PC-9 (cell line): ENCODE measurements at regions not wholly inside any gene's neighbourhood (a gene's known extent, or its start where the extent isn't known, plus 50 kb on each side); places are given as distances from the start of the nearest gene placed in this dataset.

Source experiments
- BruUV-seq: library from RNA; stranded (reverse); fragments of 400-500 nt; replicated peaks from 2 replicates; lab custom pipeline; 2021; lab: Mats Ljungman, UMichigan
- CTCF ChIA-PET: fragments of 300-600 bp; sonication (Branson Sonifier 250); formaldehyde crosslinking; loops from one replicate; lab custom pipeline; 2022; ENCODE audit warnings: antibody characterized with exemption; lab: Charles Lee
- POLR2A ChIA-PET: fragments of 300-600 bp; sonication (Branson Sonifier 250); formaldehyde crosslinking; loops from one replicate; lab custom pipeline; 2022; ENCODE audit warnings: antibody characterized with exemption; ENCODE audit not compliant: unreplicated experiment; lab: Charles Lee
- DNase-seq, 2 experiments: peaks; one replicate each; pipeline versions ENCODE4 v3.0.0 to v3.0.0-alpha.2; 2015 to 2022; ENCODE audit warnings: mixed read lengths in 1 of 2
- H2AFZ ChIP-seq: fragments of 200-600 bp; sonication (generic); 2 replicates; pipeline ENCODE4 v1.8.1; 2017; ENCODE audit warnings: antibody characterized with exemption
- H3F3A ChIP-seq: fragments of 200-600 bp; sonication (generic); 2 replicates; pipeline ENCODE4 v1.8.1; 2017; ENCODE audit warnings: antibody characterized with exemption, mild to moderate bottlenecking, low read depth; ENCODE audit not compliant: insufficient read depth
- H3K27ac ChIP-seq: fragments of 200-600 bp; sonication (generic); 2 replicates; pipeline ENCODE4 v1.6.1; 2016; ENCODE audit warnings: mixed run types
- H3K27me3 ChIP-seq: fragments of 200-600 bp; sonication (generic); 2 replicates; pipeline ENCODE4 v1.6.1; 2016; ENCODE audit warnings: low read depth, mixed run types; ENCODE audit not compliant: insufficient read depth
- H3K36me3 ChIP-seq: fragments of 200-600 bp; sonication (generic); 2 replicates; pipeline ENCODE4 v1.6.1; 2016; ENCODE audit warnings: low read depth, mixed run types
- H3K4me1 ChIP-seq: fragments of 200-600 bp; sonication (generic); replicated peaks from 2 replicates; pipeline ENCODE4 v1.6.1; 2016; ENCODE audit warnings: mixed run types; ENCODE audit not compliant: insufficient read depth
- H3K4me2 ChIP-seq: fragments of 200-600 bp; sonication (generic); 2 replicates; pipeline ENCODE4 v1.6.1; 2017; ENCODE audit warnings: mixed run types
- H3K4me3 ChIP-seq: fragments of 200-600 bp; sonication (generic); 2 replicates; pipeline ENCODE4 v1.6.1; 2016; ENCODE audit warnings: mixed run types
- H3K79me2 ChIP-seq: fragments of 200-600 bp; sonication (generic); 2 replicates; pipeline ENCODE4 v1.6.1; 2017; ENCODE audit warnings: low read depth, mixed run types
- H3K9me2 ChIP-seq: fragments of 200-600 bp; sonication (generic); 2 replicates; pipeline ENCODE4 v1.8.1; 2017; ENCODE audit warnings: mild to moderate bottlenecking; ENCODE audit not compliant: insufficient read depth
- H3K9me3 ChIP-seq: fragments of 200-600 bp; sonication (generic); 2 replicates; pipeline ENCODE4 v1.8.1; 2016; ENCODE audit warnings: low read depth; ENCODE audit not compliant: insufficient read depth
- H4K20me1 ChIP-seq: fragments of 200-600 bp; sonication (generic); 2 replicates; pipeline ENCODE4 v1.8.1; 2017; ENCODE audit not compliant: insufficient read depth
- EZH2 ChIP-seq: fragments of 200-600 bp; sonication (generic); IDR thresholded peaks from 2 replicates; pipeline ENCODE4 v1.8.0; 2017; ENCODE audit warnings: antibody characterized with exemption, low read depth
- intact Hi-C: fragments of 100-400 bp; cut with micrococcal nuclease; formaldehyde crosslinking; loops from one replicate; pipeline ENCODE4 v1.10.0; 2022; ENCODE audit not compliant: unreplicated experiment
- TF ChIP-seq, protein P1 (sequence below): fragments of 200-600 bp; sonication (generic); conservative IDR thresholded peaks from 2 replicates; pipeline ENCODE4 v1.6.1; 2017; ENCODE audit warnings: mixed run types, antibody characterized with exemption, mild to moderate bottlenecking, moderate library complexity

DNA sequence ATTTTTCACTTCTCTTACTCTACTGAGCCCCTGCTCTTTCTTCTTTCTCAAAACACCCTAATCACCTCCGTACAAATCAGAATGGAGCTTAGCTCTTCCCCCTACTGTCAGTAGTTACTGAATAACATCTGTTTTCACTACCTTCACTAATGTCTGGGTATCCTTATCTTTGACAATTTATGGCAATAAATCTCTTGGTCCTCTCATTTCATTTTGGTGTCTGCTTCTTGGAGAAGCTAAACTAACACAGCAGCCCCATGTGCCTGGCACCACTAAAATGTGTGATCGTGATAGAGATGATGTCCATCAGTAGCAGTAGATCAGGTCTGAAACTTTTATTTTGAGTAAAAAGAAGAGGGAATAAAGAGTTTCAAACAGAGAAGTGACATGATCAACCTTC lies 496.5 kb downstream of the PID1 start:
- POLR2A ChIA-PET: no interaction called here
- BruUV-seq: no TSS peak
- CTCF ChIA-PET: no interaction called here

DNA sequence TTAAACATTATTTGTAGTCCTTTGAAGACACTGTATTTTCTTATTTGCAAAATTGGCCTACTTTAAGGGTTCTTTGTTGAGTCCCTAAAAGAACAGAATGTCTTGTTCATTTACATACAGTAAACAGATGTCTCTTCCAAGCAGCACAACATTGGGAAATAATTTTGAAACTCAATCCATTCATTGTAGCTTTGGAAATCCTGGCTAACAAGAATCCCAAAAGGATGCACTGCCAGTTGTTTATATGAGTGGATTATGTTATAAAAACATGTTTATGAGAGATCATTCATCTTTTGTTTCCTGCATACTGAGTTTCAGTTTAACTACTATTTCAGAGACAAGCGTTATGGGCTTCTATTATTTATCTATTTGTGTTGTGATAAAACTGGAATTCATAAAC lies 499.3 kb downstream of the PID1 start:
- DNase-seq: no peak
- no TSS peak for BruUV-seq
- H3K9me2 ChIP-seq: 0 out of 2 replicates have a peak, but pooled peaks cover 3% of the 10 kb centered on the region
- POLR2A ChIA-PET: no interaction called here
- H4K20me1 ChIP-seq: no peaks in the 10 kb centered on the region; the same call in 1 of the 2 replicates
- H3K4me1 ChIP-seq: no peaks in the 10 kb centered on the region
- CTCF ChIA-PET: no interaction called here
- H3F3A ChIP-seq: no peaks in the 10 kb centered on the region
- H3K9me3 ChIP-seq: no peaks in the 10 kb centered on the region
- intact Hi-C loops: no loop called here
- no peaks in the 10 kb centered on the region for H3K79me2 ChIP-seq
- H3K4me2 ChIP-seq: no peak overlapping the region
- no peak overlapping the region for H3K4me3 ChIP-seq
- no peak overlapping the region for H2AFZ ChIP-seq
- no peak for TF ChIP-seq EZH2
- TF ChIP-seq, protein P1, sequence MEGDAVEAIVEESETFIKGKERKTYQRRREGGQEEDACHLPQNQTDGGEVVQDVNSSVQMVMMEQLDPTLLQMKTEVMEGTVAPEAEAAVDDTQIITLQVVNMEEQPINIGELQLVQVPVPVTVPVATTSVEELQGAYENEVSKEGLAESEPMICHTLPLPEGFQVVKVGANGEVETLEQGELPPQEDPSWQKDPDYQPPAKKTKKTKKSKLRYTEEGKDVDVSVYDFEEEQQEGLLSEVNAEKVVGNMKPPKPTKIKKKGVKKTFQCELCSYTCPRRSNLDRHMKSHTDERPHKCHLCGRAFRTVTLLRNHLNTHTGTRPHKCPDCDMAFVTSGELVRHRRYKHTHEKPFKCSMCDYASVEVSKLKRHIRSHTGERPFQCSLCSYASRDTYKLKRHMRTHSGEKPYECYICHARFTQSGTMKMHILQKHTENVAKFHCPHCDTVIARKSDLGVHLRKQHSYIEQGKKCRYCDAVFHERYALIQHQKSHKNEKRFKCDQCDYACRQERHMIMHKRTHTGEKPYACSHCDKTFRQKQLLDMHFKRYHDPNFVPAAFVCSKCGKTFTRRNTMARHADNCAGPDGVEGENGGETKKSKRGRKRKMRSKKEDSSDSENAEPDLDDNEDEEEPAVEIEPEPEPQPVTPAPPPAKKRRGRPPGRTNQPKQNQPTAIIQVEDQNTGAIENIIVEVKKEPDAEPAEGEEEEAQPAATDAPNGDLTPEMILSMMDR: no peak
- H3K36me3 ChIP-seq: no peaks in the 10 kb centered on the region
- H3K27ac ChIP-seq: no peak overlapping the region
- no peaks in the 10 kb centered on the region for H3K27me3 ChIP-seq

More for the DNA sequence above, 496.5 kb downstream of the PID1 start:
- Histone ChIP-seq H3K36me3 (no peaks in the 10 kb centered on the region), H3K27ac (no peak overlapping the region), H3K27me3 (no peaks in the 10 kb centered on the region), H3K4me1 (no peaks in the 10 kb centered on the region), H2AFZ (no peak overlapping the region), H3K4me2 (no peak overlapping the region), H3K9me3 (no peaks in the 10 kb centered on the region), H3K4me3 (no peak overlapping the region), H3K79me2 (no peaks in the 10 kb centered on the region), H4K20me1 (no peaks in the 10 kb centered on the region; the same call in 1 of the 2 replicates), H3F3A (no peaks in the 10 kb centered on the region), H3K9me2 (0 out of 2 replicates have a peak, but pooled peaks cover 2% of the 10 kb centered on the region)
- DNase-seq: no peak
- no peak for TF ChIP-seq EZH2
- TF ChIP-seq, protein P1: no peak
- intact Hi-C loops: no loop called here

DNA sequence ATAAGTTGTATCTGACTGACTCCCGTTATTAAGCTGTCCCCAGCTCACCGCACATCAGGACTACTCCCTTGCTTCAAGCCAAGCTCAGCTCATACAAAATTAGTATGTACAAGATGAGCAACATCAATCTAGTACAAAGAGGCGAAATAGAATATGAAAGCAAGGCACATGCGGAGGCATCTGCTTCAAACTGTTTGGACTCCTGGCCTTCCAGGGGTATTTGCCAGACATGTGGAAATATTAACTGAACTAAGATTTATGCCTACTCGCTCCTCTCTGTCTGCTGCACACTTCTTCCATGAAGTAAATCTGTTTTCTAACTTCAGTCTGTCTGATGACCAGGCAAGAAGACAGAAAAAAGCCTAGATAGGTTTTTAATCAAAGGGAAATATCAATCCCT lies 499.8 kb downstream of the PID1 start:
- Histone ChIP-seq H3K9me2 (0 out of 2 replicates have a peak, but pooled peaks cover 3% of the 10 kb centered on the region), H3F3A (no peaks in the 10 kb centered on the region), H3K36me3 (no peaks in the 10 kb centered on the region), H3K4me3 (no peak overlapping the region), H3K4me2 (no peak overlapping the region), H3K9me3 (no peaks in the 10 kb centered on the region), H2AFZ (no peak overlapping the region), H3K27ac (no peak overlapping the region), H3K4me1 (no peaks in the 10 kb centered on the region), H3K27me3 (no peaks in the 10 kb centered on the region), H3K79me2 (no peaks in the 10 kb centered on the region), H4K20me1 (no peaks in the 10 kb centered on the region)
- BruUV-seq: no TSS peak
- ChIA-PET CTCF (no interaction called here), POLR2A (no interaction called here)
- no peak for DNase-seq
- intact Hi-C loops: no loop called here
- TF ChIP-seq EZH2: no peak
- TF ChIP-seq, protein P1: no peak
